Endodermal cell (in vitro differentiated cells): ENCODE measurements at regions not wholly inside any gene's neighbourhood (a gene's known extent, or its start where the extent isn't known, plus 50 kb on each side); places are given as distances from the start of the nearest gene placed in this dataset.

Source experiments
- DNase-seq: peaks from one replicate; pipeline ENCODE4 v3.0.0-alpha.2; 2017
- H3K27ac ChIP-seq: 2 replicates; pipeline ENCODE4 v1.5.1; 2013; ENCODE audit warnings: mild to moderate bottlenecking, low read depth, low read length, moderate library complexity
- H3K27me3 ChIP-seq: 2 replicates; pipeline ENCODE4 v1.6.1; 2013; ENCODE audit warnings: mild to moderate bottlenecking, low read length, moderate library complexity; ENCODE audit not compliant: insufficient read depth, control insufficient read depth, poor library complexity, severe bottlenecking
- H3K36me3 ChIP-seq: 2 replicates; pipeline ENCODE4 v1.7.0; 2013; ENCODE audit warnings: mild to moderate bottlenecking, low read length, moderate library complexity; ENCODE audit not compliant: control insufficient read depth, insufficient read depth
- H3K4me1 ChIP-seq: one replicate; pipeline ENCODE4 v1.7.0; 2013; ENCODE audit warnings: low read length; ENCODE audit not compliant: control insufficient read depth, insufficient read depth
- H3K4me3 ChIP-seq: 2 replicates; pipeline ENCODE4 v1.5.1; 2013; ENCODE audit warnings: mild to moderate bottlenecking, low read length, moderate library complexity
- H3K9ac ChIP-seq: 2 replicates; pipeline ENCODE4 v1.6.1; 2013; ENCODE audit warnings: mild to moderate bottlenecking, low read length, moderate library complexity; ENCODE audit not compliant: poor library complexity, severe bottlenecking; ENCODE audit errors: extremely low read depth
- H3K9me3 ChIP-seq: 2 replicates; pipeline ENCODE4 v1.6.1; 2013; ENCODE audit warnings: mild to moderate bottlenecking, low read length, moderate library complexity; ENCODE audit not compliant: control insufficient read depth
- H3K27ac Mint-ChIP-seq: 2 replicates; pipeline ENCODE4 v1.8.0; 2020; ENCODE audit warnings: mixed read lengths
- H3K27me3 Mint-ChIP-seq: 2 replicates; pipeline ENCODE4 v1.8.0; 2021; ENCODE audit warnings: mild to moderate bottlenecking, mixed read lengths; ENCODE audit not compliant: insufficient read depth
- H3K36me3 Mint-ChIP-seq: 2 replicates; pipeline ENCODE4 v1.8.0; 2020; ENCODE audit warnings: low read depth, mixed read lengths
- H3K4me1 Mint-ChIP-seq: 2 replicates; pipeline ENCODE4 v1.8.0; 2020; ENCODE audit warnings: mixed read lengths
- H3K4me3 Mint-ChIP-seq: 2 replicates; pipeline ENCODE4 v1.8.0; 2020; ENCODE audit warnings: mild to moderate bottlenecking, moderate library complexity, mixed read lengths
- H3K9me3 Mint-ChIP-seq: 2 replicates; pipeline ENCODE4 v1.8.0; 2020; ENCODE audit warnings: mild to moderate bottlenecking, mixed read lengths
- WGBS, 2 experiments: methylation state at CpG; one replicate each; pipeline versions ENCODE4 v1.1.5 to v1.1.7; 2013; ENCODE audit warnings: missing lambda C conversion rate in 2 of 2, mixed read lengths in 1 of 2; ENCODE audit not compliant: insufficient coverage in 1 of 2, insufficient read length in 1 of 2; 5-methylcytosine and 5-hydroxymethylcytosine counted together
- TF ChIP-seq, protein P1 (sequence below): fragments of 200-600 bp; sonication (generic); conservative IDR thresholded peaks from 2 replicates; pipeline ENCODE4 v1.5.0; 2021; ENCODE audit warnings: antibody characterized with exemption, mild to moderate bottlenecking

DNA sequence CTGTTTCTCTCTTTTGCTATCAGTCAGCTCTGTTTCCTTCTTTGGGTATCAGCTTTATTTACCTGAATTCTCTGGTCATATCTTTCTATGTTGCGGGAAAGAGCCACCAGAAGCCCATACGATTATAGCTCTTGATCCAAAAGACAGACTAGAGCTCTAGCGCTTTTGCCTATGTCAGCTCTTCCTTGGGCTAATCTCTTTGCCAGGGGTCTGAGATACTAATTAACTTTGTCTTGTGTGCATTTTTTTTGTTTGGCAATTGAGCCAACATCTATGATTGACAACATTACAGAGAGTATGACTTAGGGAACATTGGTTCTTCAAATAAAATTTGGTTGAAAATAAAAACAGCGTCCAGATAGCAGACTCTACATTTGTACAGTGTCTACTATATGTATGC, 603.0 kb downstream of the KCTD16 start:
- Histone ChIP-seq H3K27ac (no peak overlapping the region), H3K4me1 (no peaks in the 10 kb centered on the region), H3K9me3 (no peaks in the 10 kb centered on the region), H3K9ac (no peak overlapping the region), H3K27me3 (no peaks in the 10 kb centered on the region), H3K4me3 (no peak overlapping the region), H3K36me3 (no peaks in the 10 kb centered on the region)
- Mint-ChIP-seq H3K27me3 (no peaks in the 10 kb centered on the region), H3K27ac (no peak overlapping the region), H3K4me1 (no peaks in the 10 kb centered on the region), H3K36me3 (no peaks in the 10 kb centered on the region), H3K4me3 (no peak overlapping the region), H3K9me3 (no peaks in the 10 kb centered on the region)
- TF ChIP-seq, protein P1, sequence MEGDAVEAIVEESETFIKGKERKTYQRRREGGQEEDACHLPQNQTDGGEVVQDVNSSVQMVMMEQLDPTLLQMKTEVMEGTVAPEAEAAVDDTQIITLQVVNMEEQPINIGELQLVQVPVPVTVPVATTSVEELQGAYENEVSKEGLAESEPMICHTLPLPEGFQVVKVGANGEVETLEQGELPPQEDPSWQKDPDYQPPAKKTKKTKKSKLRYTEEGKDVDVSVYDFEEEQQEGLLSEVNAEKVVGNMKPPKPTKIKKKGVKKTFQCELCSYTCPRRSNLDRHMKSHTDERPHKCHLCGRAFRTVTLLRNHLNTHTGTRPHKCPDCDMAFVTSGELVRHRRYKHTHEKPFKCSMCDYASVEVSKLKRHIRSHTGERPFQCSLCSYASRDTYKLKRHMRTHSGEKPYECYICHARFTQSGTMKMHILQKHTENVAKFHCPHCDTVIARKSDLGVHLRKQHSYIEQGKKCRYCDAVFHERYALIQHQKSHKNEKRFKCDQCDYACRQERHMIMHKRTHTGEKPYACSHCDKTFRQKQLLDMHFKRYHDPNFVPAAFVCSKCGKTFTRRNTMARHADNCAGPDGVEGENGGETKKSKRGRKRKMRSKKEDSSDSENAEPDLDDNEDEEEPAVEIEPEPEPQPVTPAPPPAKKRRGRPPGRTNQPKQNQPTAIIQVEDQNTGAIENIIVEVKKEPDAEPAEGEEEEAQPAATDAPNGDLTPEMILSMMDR: no peak
- 66 to 93% methylated on average over 2 to 3 of the region's 4 CpGs for WGBS, 2 experiments
- no peak for DNase-seq

DNA sequence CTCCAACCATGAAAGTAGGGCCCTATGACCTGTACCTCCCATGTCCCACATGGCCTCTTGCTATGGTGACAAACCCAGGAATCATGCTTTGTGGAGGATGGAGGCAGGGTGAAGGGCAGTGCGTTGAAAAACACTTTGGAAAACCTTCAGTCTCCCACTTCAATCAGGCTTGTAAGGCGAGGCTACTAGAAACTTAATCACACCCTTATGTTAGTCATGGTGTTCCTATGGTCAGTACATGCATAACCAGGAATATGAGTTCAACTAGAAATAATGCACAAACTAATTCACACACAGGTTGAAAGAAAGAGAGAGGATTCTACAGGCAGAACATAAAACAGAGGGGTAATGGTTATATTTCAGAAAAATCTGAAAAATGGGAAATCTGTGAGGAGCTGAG, 601.1 kb downstream of the KCTD16 start:
- no peaks in the 10 kb centered on the region for H3K27me3 ChIP-seq
- 79% methylated on average over 2 of the region's 2 CpGs; no CpG with 5 or more reads in 1 of the 2 experiments for WGBS, 2 experiments
- no peaks in the 10 kb centered on the region for H3K4me1 ChIP-seq
- no peaks in the 10 kb centered on the region for H3K36me3 Mint-ChIP-seq
- no peak overlapping the region for H3K9ac ChIP-seq
- H3K27ac ChIP-seq: no peak overlapping the region
- TF ChIP-seq, protein P1: no peak
- H3K27me3 Mint-ChIP-seq: no peaks in the 10 kb centered on the region
- no peaks in the 10 kb centered on the region for H3K9me3 ChIP-seq
- H3K27ac Mint-ChIP-seq: no peak overlapping the region
- no peaks in the 10 kb centered on the region for H3K9me3 Mint-ChIP-seq
- H3K4me3 Mint-ChIP-seq: no peak overlapping the region
- H3K4me3 ChIP-seq: no peak overlapping the region
- no peaks in the 10 kb centered on the region for H3K4me1 Mint-ChIP-seq
- H3K36me3 ChIP-seq: no peaks in the 10 kb centered on the region
- no peak for DNase-seq

DNA sequence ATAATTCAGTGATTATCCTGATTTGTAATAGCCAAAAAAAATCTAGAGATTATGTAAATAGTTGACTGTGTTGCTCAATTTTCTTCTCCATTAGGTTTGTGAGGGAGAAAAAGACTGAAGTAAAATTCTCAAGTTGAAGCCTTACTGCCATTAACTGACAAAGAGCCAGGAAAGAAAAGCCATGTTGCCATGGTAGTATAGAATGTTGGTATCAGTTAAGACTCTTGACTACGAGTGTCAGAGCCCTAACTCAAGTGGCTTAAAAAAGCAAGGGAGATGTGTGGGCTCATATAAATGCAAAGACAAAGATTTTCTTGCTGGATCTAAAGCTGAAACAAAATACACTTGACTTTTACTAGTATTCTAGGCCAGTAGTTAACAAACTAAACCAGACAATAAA, 571.7 kb downstream of the KCTD16 start:
- Mint-ChIP-seq H3K4me3 (no peak overlapping the region), H3K27ac (no peak overlapping the region), H3K36me3 (no peaks in the 10 kb centered on the region), H3K9me3 (peaks cover 25% of the 10 kb centered on the region), H3K27me3 (no peaks in the 10 kb centered on the region), H3K4me1 (peaks cover 1% of the 10 kb centered on the region)
- TF ChIP-seq, protein P1: no peak
- H3K4me1 ChIP-seq: peaks cover 4% of the 10 kb centered on the region
- no peaks in the 10 kb centered on the region for H3K27me3 ChIP-seq
- peak overlapping the region; percentile 39 for H3K27ac ChIP-seq
- no peak for DNase-seq
- WGBS, 2 experiments: 69% methylated on average over 1 of the region's 1 CpG; no CpG with 5 or more reads in 1 of the 2 experiments
- peaks cover 21% of the 10 kb centered on the region for H3K9me3 ChIP-seq
- H3K36me3 ChIP-seq: no peaks in the 10 kb centered on the region
- H3K4me3 ChIP-seq: no peak overlapping the region
- no peak overlapping the region for H3K9ac ChIP-seq
